Gastrocnemius medialis (tissue), 4 donors: ENCODE measurements at regions not wholly inside any gene's neighbourhood (a gene's known extent, or its start where the extent isn't known, plus 50 kb on each side); places are given as distances from the start of the nearest gene placed in this dataset.

Experiments
- CTCF ChIP-seq, 5 experiments: fragments of 450-650 bp in 3 of 5; fragments of 200-600 bp in 2 of 5; sonication (generic) in 2 of 5; IDR thresholded peaks in 4 of 5; conservative IDR thresholded peaks in 1 of 5; 1 replicate in 4 of 5; 2 replicates in 1 of 5; pipeline ENCODE4 v1.5.1; 2016 to 2019; ENCODE audit warnings: antibody characterized with exemption in 5 of 5, mild to moderate bottlenecking in 3 of 5, moderate library complexity in 3 of 5
- POLR2A ChIP-seq, 2 donors: fragments of 450-650 bp; IDR thresholded peaks; one replicate each; pipeline ENCODE4 v1.6.1; 2017; ENCODE audit warnings: antibody characterized with exemption in 2 of 2, mild to moderate bottlenecking in 2 of 2, moderate library complexity in 2 of 2

DNA sequence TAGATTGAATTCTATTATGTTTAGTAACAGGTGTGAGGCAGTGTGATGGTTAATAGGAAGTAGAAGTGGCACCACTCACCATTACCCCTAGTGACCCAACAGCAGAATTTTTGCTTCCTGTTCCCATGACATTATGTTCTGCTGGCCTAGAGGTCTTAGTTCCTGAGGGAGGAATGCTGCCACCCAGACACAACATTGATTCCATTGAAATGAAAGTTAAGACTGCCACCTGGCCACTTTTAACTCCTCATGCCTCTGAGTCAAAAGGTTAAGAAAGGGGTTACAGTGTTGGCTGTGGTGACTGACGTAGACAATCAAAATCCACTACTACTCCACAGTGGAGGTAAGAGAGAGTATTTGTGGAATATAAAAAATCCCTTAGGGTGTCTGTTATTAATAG lies 218.9 kb upstream of the NMUR2 start:
- no peak for TF ChIP-seq CTCF (IDR thresholded peaks at IDR 0.05 in 4 of 5, conservative IDR thresholded peaks at IDR 0.05 in 1 of 5)
- TF ChIP-seq POLR2A (IDR thresholded peaks at IDR 0.05): no peak
